WERI-Rb-1 (cell line): ENCODE measurements at regions not wholly inside any gene's neighbourhood (a gene's known extent, or its start where the extent isn't known, plus 50 kb on each side); places are given as distances from the start of the nearest gene placed in this dataset.

Experiments
- DNase-seq: peaks from one replicate; pipeline ENCODE4 v3.0.0-alpha.2; 2020
- H3K27ac ChIP-seq: fragments of 250-450 bp; sonication (Bioruptor Pico); 2 replicates; pipeline ENCODE4 v1.5.1; 2020; ENCODE audit warnings: mild to moderate bottlenecking, moderate library complexity
- H3K27me3 ChIP-seq: fragments of 250-450 bp; sonication (Bioruptor Pico); 2 replicates; pipeline ENCODE4 v1.5.1; 2021; ENCODE audit warnings: mild to moderate bottlenecking, low read depth, moderate library complexity; ENCODE audit not compliant: insufficient read depth, severe bottlenecking
- H3K36me3 ChIP-seq: fragments of 250-450 bp; sonication (Bioruptor Pico); 2 replicates; pipeline ENCODE4 v1.5.1; 2020; ENCODE audit warnings: mild to moderate bottlenecking, moderate library complexity
- H3K4me3 ChIP-seq: 2 replicates; pipeline ENCODE4 v1.5.1; 2011; ENCODE audit warnings: low read depth, mild to moderate bottlenecking, control low read depth, low read length
- H3K9me3 ChIP-seq: fragments of 250-450 bp; sonication (Bioruptor Pico); 2 replicates; pipeline ENCODE4 v1.5.1; 2021; ENCODE audit warnings: mild to moderate bottlenecking, moderate library complexity; ENCODE audit not compliant: severe bottlenecking
- CTCF ChIP-seq: IDR thresholded peaks from 2 replicates; pipeline ENCODE4 v1.5.1; 2011; ENCODE audit warnings: low read depth, mild to moderate bottlenecking, control low read depth, inconsistent platforms, low read length

- no peaks in the 10 kb centered on the region for H3K36me3 ChIP-seq
- H3K4me3 ChIP-seq = no peak overlapping the region
- H3K27ac ChIP-seq = no peak overlapping the region
- no peaks in the 10 kb centered on the region for H3K27me3 ChIP-seq
- TF ChIP-seq CTCF = no peak
- H3K9me3 ChIP-seq = no peaks in the 10 kb centered on the region
- no peak for DNase-seq
Observed at GRCh38 chr5:85293145-85293785, 908.6 kb upstream of the EDIL3 start.

- no peak overlapping the region for H3K27ac ChIP-seq
- H3K27me3 ChIP-seq = no peaks in the 10 kb centered on the region
- no peak for TF ChIP-seq CTCF
- H3K9me3 ChIP-seq = no peaks in the 10 kb centered on the region
- no peak for DNase-seq
- H3K36me3 ChIP-seq = no peaks in the 10 kb centered on the region
- no peak overlapping the region for H3K4me3 ChIP-seq
Observed at GRCh38 chr5:85304524-85304923, 919.8 kb upstream of the EDIL3 start.

GRCh38 chr5:85305766-85306165 lies 921.1 kb upstream of the EDIL3 start:
- DNase-seq = no peak
- Histone ChIP-seq H3K4me3 (no peak overlapping the region), H3K9me3 (no peaks in the 10 kb centered on the region), H3K27me3 (no peaks in the 10 kb centered on the region), H3K36me3 (no peaks in the 10 kb centered on the region), H3K27ac (no peak overlapping the region)
- no peak for TF ChIP-seq CTCF

- no peak overlapping the region for H3K27ac ChIP-seq
- DNase-seq = no peak
- H3K9me3 ChIP-seq = no peaks in the 10 kb centered on the region
- no peaks in the 10 kb centered on the region for H3K27me3 ChIP-seq
- no peaks in the 10 kb centered on the region for H3K36me3 ChIP-seq
- TF ChIP-seq CTCF = no peak
- no peak overlapping the region for H3K4me3 ChIP-seq
Observed at GRCh38 chr5:85311536-85311935, 926.9 kb upstream of the EDIL3 start.

- DNase-seq = no peak
- Histone ChIP-seq H3K27ac (no peak overlapping the region), H3K36me3 (no peaks in the 10 kb centered on the region), H3K27me3 (no peaks in the 10 kb centered on the region), H3K9me3 (no peaks in the 10 kb centered on the region), H3K4me3 (no peak overlapping the region)
- no peak for TF ChIP-seq CTCF
Observed at GRCh38 chr5:85320495-85320894, 935.8 kb upstream of the EDIL3 start.

GRCh38 chr5:85333276-85333675 lies 948.6 kb upstream of the EDIL3 start:
- no peak overlapping the region for H3K4me3 ChIP-seq
- DNase-seq = no peak
- H3K9me3 ChIP-seq = no peaks in the 10 kb centered on the region
- no peak overlapping the region for H3K27ac ChIP-seq
- no peak for TF ChIP-seq CTCF
- H3K36me3 ChIP-seq = no peaks in the 10 kb centered on the region
- no peaks in the 10 kb centered on the region for H3K27me3 ChIP-seq
